AML-193 (cell line): ENCODE measurements at regions not wholly inside any gene's neighbourhood (a gene's known extent, or its start where the extent isn't known, plus 50 kb on each side); places are given as distances from the start of the nearest gene placed in this dataset.
"Not testable (repeated sequence)": the region's sequence is repeated elsewhere in the genome, so short reads cannot be mapped to it uniquely, and the experiment has no call there.

Source experiments
- DNase-seq, 2 experiments: peaks; one replicate each; lab custom pipeline; 2025; lab: John Stamatoyannopoulos, UW

- no peak for DNase-seq
Measured at GRCh38 chr6:67898875-67899274, 736.2 kb upstream of the ADGRB3 start.

GRCh38 chr6:67897998-67898607, 737.0 kb upstream of the ADGRB3 start:
- peak; percentile 49 to 66 for DNase-seq

- DNase-seq = no peak
Measured at GRCh38 chr6:67896476-67896875, 738.6 kb upstream of the ADGRB3 start.

GRCh38 chr6:67889682-67889995, 745.4 kb upstream of the ADGRB3 start:
- no peak for DNase-seq

GRCh38 chr6:67888886-67889681, 746.0 kb upstream of the ADGRB3 start:
- peak; percentile 7 to 11 for DNase-seq

- DNase-seq = no peak
Measured at GRCh38 chr6:67888546-67888885, 746.6 kb upstream of the ADGRB3 start.

- no peak for DNase-seq
Measured at GRCh38 chr6:67887747-67888545, 747.1 kb upstream of the ADGRB3 start.

- DNase-seq = no peak
Measured at GRCh38 chr6:67887419-67887746, 747.7 kb upstream of the ADGRB3 start.

- DNase-seq = no peak
Measured at GRCh38 chr6:67886840-67887292, 748.2 kb upstream of the ADGRB3 start.

- DNase-seq = no peak
Measured at GRCh38 chr6:67886036-67886707, 748.9 kb upstream of the ADGRB3 start.

GRCh38 chr6:67885081-67886033, 749.7 kb upstream of the ADGRB3 start:
- DNase-seq = no peak

- DNase-seq = no peak
Measured at GRCh38 chr6:67884442-67884841, 750.6 kb upstream of the ADGRB3 start.

- no peak for DNase-seq
Measured at GRCh38 chr6:67883500-67884366, 751.3 kb upstream of the ADGRB3 start.

GRCh38 chr6:67882436-67883311, 752.4 kb upstream of the ADGRB3 start:
- no peak for DNase-seq

GRCh38 chr6:67881706-67882065, 753.4 kb upstream of the ADGRB3 start:
- DNase-seq = no peak

GRCh38 chr6:67880939-67881705, 754.0 kb upstream of the ADGRB3 start:
- DNase-seq = no peak

GRCh38 chr6:67880343-67880742, 754.7 kb upstream of the ADGRB3 start:
- DNase-seq = not testable (repeated sequence)

GRCh38 chr6:67879928-67880327, 755.2 kb upstream of the ADGRB3 start:
- DNase-seq = not testable (repeated sequence)
